Hematopoietic multipotent progenitor cell treated with erythropoietin and hydrocortisone succinate and interleukin-3 and kit ligand, for 6 days (in vitro differentiated cells): ENCODE measurements at regions not wholly inside any gene's neighbourhood (a gene's known extent, or its start where the extent isn't known, plus 50 kb on each side); places are given as distances from the start of the nearest gene placed in this dataset.
A peak's percentile ranks its signal among the peaks of the same experiment; 100 is the strongest.

ENCODE experiments used
- DNase-seq: peaks from one replicate; pipeline ENCODE4 v3.0.0-alpha.2; 2015

GRCh38 chr11:80899381-80899780, 1458.6 kb upstream of the TENM4 start:
- peak; percentile 43 for DNase-seq

GRCh38 chr11:80898910-80899309, 1458.1 kb upstream of the TENM4 start:
- DNase-seq: no peak

- DNase-seq: no peak
These were observed 1445.9 kb upstream of the TENM4 start for GRCh38 chr11:80886684-80887083.

- DNase-seq: no peak
These were observed 1432.6 kb upstream of the TENM4 start for GRCh38 chr11:80873310-80873999.

- no peak for DNase-seq
These were observed 1431.4 kb upstream of the TENM4 start for GRCh38 chr11:80872116-80872728.

- DNase-seq: no peak
These were observed 1428.0 kb upstream of the TENM4 start for GRCh38 chr11:80868831-80869230.

- no peak for DNase-seq
These were observed 1421.2 kb upstream of the TENM4 start for GRCh38 chr11:80862011-80862410.

GRCh38 chr11:80861193-80861592, 1420.4 kb upstream of the TENM4 start:
- no peak for DNase-seq

GRCh38 chr11:80860632-80861031, 1419.8 kb upstream of the TENM4 start:
- DNase-seq: no peak

GRCh38 chr11:80856066-80856465, 1415.2 kb upstream of the TENM4 start:
- no peak for DNase-seq

- no peak for DNase-seq
These were observed 1414.6 kb upstream of the TENM4 start for GRCh38 chr11:80855426-80855825.

- DNase-seq: no peak
These were observed 1408.4 kb upstream of the TENM4 start for GRCh38 chr11:80849253-80849652.

GRCh38 chr11:80846979-80847378, 1406.1 kb upstream of the TENM4 start:
- no peak for DNase-seq

- DNase-seq: no peak
These were observed 1405.6 kb upstream of the TENM4 start for GRCh38 chr11:80846442-80846841.

- no peak for DNase-seq
These were observed 1403.4 kb upstream of the TENM4 start for GRCh38 chr11:80844110-80844819.

- DNase-seq: no peak
These were observed 1402.6 kb upstream of the TENM4 start for GRCh38 chr11:80843266-80843974.

- no peak for DNase-seq
These were observed 1401.4 kb upstream of the TENM4 start for GRCh38 chr11:80842246-80842645.

GRCh38 chr11:80841675-80842074, 1400.8 kb upstream of the TENM4 start:
- no peak for DNase-seq

- DNase-seq: no peak
These were observed 1397.3 kb upstream of the TENM4 start for GRCh38 chr11:80838153-80838552.

GRCh38 chr11:80837051-80837450, 1396.2 kb upstream of the TENM4 start:
- DNase-seq: no peak

GRCh38 chr11:80831374-80831773, 1390.5 kb upstream of the TENM4 start:
- DNase-seq: no peak

- DNase-seq: no peak
These were observed 1387.0 kb upstream of the TENM4 start for GRCh38 chr11:80827781-80828180.

- no peak for DNase-seq
These were observed 1386.0 kb upstream of the TENM4 start for GRCh38 chr11:80826808-80827207.

GRCh38 chr11:80822308-80822707, 1381.5 kb upstream of the TENM4 start:
- DNase-seq: no peak
